WTC11 (cell line): ENCODE measurements at regions not wholly inside any gene's neighbourhood (a gene's known extent, or its start where the extent isn't known, plus 50 kb on each side); places are given as distances from the start of the nearest gene placed in this dataset.

ENCODE experiments used
- ATF6 ChIP-seq: sonication (generic); formaldehyde crosslinking; IDR thresholded peaks from 2 replicates; pipeline ENCODE4 v1.8.1; 2023; ENCODE audit warnings: mild to moderate bottlenecking, missing genetic modification reagents
- CTCF ChIP-seq: fragments of 200-600 bp; IDR thresholded peaks from 2 replicates; pipeline ENCODE4 v1.8.0; 2022; ENCODE audit warnings: antibody characterized with exemption
- FOXP1 ChIP-seq: sonication (generic); formaldehyde crosslinking; IDR thresholded peaks from 2 replicates; pipeline ENCODE4 v1.8.0; 2022; ENCODE audit warnings: missing genetic modification reagents, mild to moderate bottlenecking, moderate library complexity, borderline replicate concordance
- PREB ChIP-seq: sonication (generic); formaldehyde crosslinking; IDR thresholded peaks from 2 replicates; pipeline ENCODE4 v1.8.1; 2022; ENCODE audit warnings: mild to moderate bottlenecking, missing genetic modification reagents, moderate library complexity, borderline replicate concordance
- SP1 ChIP-seq: sonication (generic); formaldehyde crosslinking; conservative IDR thresholded peaks from 2 replicates; pipeline ENCODE4 v1.8.1; 2022; ENCODE audit warnings: missing genetic modification reagents
- USF1 ChIP-seq: sonication (generic); formaldehyde crosslinking; IDR thresholded peaks from 2 replicates; pipeline ENCODE4 v1.8.0; 2022; ENCODE audit warnings: mild to moderate bottlenecking, missing genetic modification reagents

GRCh38 chr5:89388872-89389271 is 505.9 kb upstream of the MEF2C start:
- TF ChIP-seq CTCF (no peak), PREB (no peak), SP1 (CRISPR knock-in tag) (no peak), ATF6 (CRISPR knock-in tag) (no peak), FOXP1 (no peak), USF1 (CRISPR knock-in tag) (no peak)
